B cell (primary cell): ENCODE measurements at regions not wholly inside any gene's neighbourhood (a gene's known extent, or its start where the extent isn't known, plus 50 kb on each side); places are given as distances from the start of the nearest gene placed in this dataset.

Experiments
- ATAC-seq: fragments of 200-7000 bp; cut with Tn5 transposase; one replicate; pipeline ENCODE4 v1.10.0; 2021; ENCODE audit warnings: low read depth, mild to moderate bottlenecking, moderate number of reproducible peaks, moderate library complexity
- CTCF ChIA-PET: fragments of 350-600 bp; sonication (Branson Sonifier 250); formaldehyde crosslinking; loops from one replicate; lab custom pipeline; 2021; ENCODE audit warnings: antibody characterized with exemption, inconsistent platforms; lab: Charles Lee
- POLR2A ChIA-PET: fragments of 350-600 bp; sonication (Branson Sonifier 250); formaldehyde crosslinking; loops from one replicate; lab custom pipeline; 2021; ENCODE audit warnings: antibody characterized with exemption; lab: Charles Lee
- DNase-seq: peaks from one replicate; pipeline ENCODE4 v3.0.0; 2013
- H2AFZ ChIP-seq: 2 replicates; pipeline ENCODE4 v1.6.1; 2012; ENCODE audit warnings: mild to moderate bottlenecking, low read depth, low read length; ENCODE audit not compliant: insufficient read depth, poor library complexity, severe bottlenecking
- H3K27ac ChIP-seq, 2 donors: 1 replicate in 1 of 2; 2 replicates in 1 of 2; pipeline ENCODE4 v1.5.1; 2012 to 2013; ENCODE audit warnings: low read length in 2 of 2, mild to moderate bottlenecking in 2 of 2, moderate library complexity in 1 of 2
- H3K27me3 ChIP-seq, 4 experiments: fragments of 200-600 bp in 1 of 4; sonication (generic) in 1 of 4; replicated peaks in 1 of 4; 1 replicate in 2 of 4; 2 replicates in 2 of 4; pipeline versions ENCODE4 v1.6.1 to v1.7.0; 2013 to 2016; ENCODE audit warnings: low read length in 3 of 4, mild to moderate bottlenecking in 2 of 4, mixed read lengths in 1 of 4, moderate library complexity in 1 of 4; ENCODE audit not compliant: insufficient read depth in 4 of 4, control insufficient read depth in 3 of 4; ENCODE audit errors: control extremely low read depth in 1 of 4
- H3K36me3 ChIP-seq, 2 experiments: replicated peaks in 1 of 2; 1 replicate in 1 of 2; 2 replicates in 1 of 2; pipeline versions ENCODE4 v1.6.1 to v1.7.1; 2013; ENCODE audit warnings: low read length in 1 of 2; ENCODE audit not compliant: insufficient read depth in 2 of 2, control insufficient read depth in 1 of 2; ENCODE audit errors: control extremely low read depth in 1 of 2, extremely low read depth in 1 of 2
- H3K4me1 ChIP-seq, 2 donors: fragments of 200-600 bp in 1 of 2; sonication (generic) in 1 of 2; 1 replicate in 1 of 2; 2 replicates in 1 of 2; pipeline versions ENCODE4 v1.5.1 to v1.6.1; 2013 to 2017; ENCODE audit warnings: low read length in 2 of 2; ENCODE audit not compliant: control insufficient read depth in 2 of 2, insufficient read depth in 2 of 2
- H3K4me2 ChIP-seq: replicated peaks from 2 replicates; pipeline ENCODE3; 2012; ENCODE audit warnings: mild to moderate bottlenecking, low read depth, low read length; ENCODE audit not compliant: poor library complexity, severe bottlenecking
- H3K4me3 ChIP-seq, 5 experiments: fragments of 200-600 bp in 1 of 5; sonication (generic) in 1 of 5; 1 replicate in 3 of 5; 2 replicates in 2 of 5; pipeline versions ENCODE4 v1.5.1 to v1.7.0; 2011 to 2016; ENCODE audit warnings: low read length in 4 of 5, mild to moderate bottlenecking in 4 of 5, low read depth in 2 of 5, control low read depth in 1 of 5, moderate library complexity in 1 of 5; ENCODE audit not compliant: insufficient read depth in 1 of 5; ENCODE audit errors: control extremely low read depth in 1 of 5, extremely low read depth in 1 of 5
- H3K79me2 ChIP-seq: fragments of 200-600 bp; sonication (generic); one replicate; pipeline ENCODE4 v1.6.0; 2016; ENCODE audit warnings: low read length; ENCODE audit not compliant: control insufficient read depth, insufficient read depth
- H3K9ac ChIP-seq: fragments of 200-600 bp; sonication (generic); 2 replicates; pipeline ENCODE4 v1.6.1; 2017; ENCODE audit warnings: mild to moderate bottlenecking, low read length, moderate library complexity
- H3K9me3 ChIP-seq, 3 donors: one replicate each; pipeline versions ENCODE4 v1.6.1 to v1.7.1; 2013; ENCODE audit warnings: low read length in 2 of 3; ENCODE audit not compliant: control insufficient read depth in 2 of 3, insufficient read depth in 1 of 3; ENCODE audit errors: control extremely low read depth in 1 of 3
- H4K20me1 ChIP-seq: 2 replicates; pipeline ENCODE4 v1.6.0; 2012; ENCODE audit warnings: mild to moderate bottlenecking, low read length; ENCODE audit not compliant: insufficient read depth, control insufficient read depth, poor library complexity, severe bottlenecking
- H3K27ac Mint-ChIP-seq: one replicate; pipeline ENCODE4 v1.8.0; 2021; ENCODE audit warnings: mixed read lengths
- H3K27me3 Mint-ChIP-seq: one replicate; pipeline ENCODE4 v1.8.0; 2021; ENCODE audit warnings: mixed read lengths
- H3K4me1 Mint-ChIP-seq: one replicate; pipeline ENCODE4 v1.8.0; 2021; ENCODE audit warnings: mixed read lengths
- H3K4me3 Mint-ChIP-seq: one replicate; pipeline ENCODE4 v1.8.0; 2021; ENCODE audit warnings: mixed read lengths
- H3K9me3 Mint-ChIP-seq: one replicate; pipeline ENCODE4 v1.8.0; 2022; ENCODE audit warnings: mixed read lengths; ENCODE audit not compliant: insufficient read depth
- CTCF ChIP-seq: fragments of 200-600 bp; IDR thresholded peaks from one replicate; pipeline ENCODE4 v1.8.0; 2022; ENCODE audit warnings: antibody characterized with exemption, mild to moderate bottlenecking
- EZH2 ChIP-seq: IDR thresholded peaks from 2 replicates; pipeline ENCODE4 v1.6.1; 2012; ENCODE audit warnings: borderline replicate concordance, low read depth, mild to moderate bottlenecking, moderate library complexity, low read length; ENCODE audit not compliant: insufficient read depth, poor library complexity, severe bottlenecking
- WGBS: methylation state at CpG from one replicate; pipeline ENCODE4 v1.1.5; 2013; ENCODE audit warnings: missing lambda C conversion rate; ENCODE audit not compliant: insufficient coverage; 5-methylcytosine and 5-hydroxymethylcytosine counted together
- intact Hi-C: fragments of 100-400 bp; cut with micrococcal nuclease; formaldehyde crosslinking; loops from one replicate; pipeline ENCODE4 v1.10.0; 2022

- intact Hi-C loops, result loop anchor here (5.0 to 10.0 kb wide), 2 partner anchors 111 to 186 kb away; partner anchors contain the start of gene NRIP1
- H3K4me1 Mint-ChIP-seq, result peaks cover 72% of the 10 kb centered on the region
- peak; percentile 31 for ATAC-seq
- Histone ChIP-seq H3K4me1 (peaks cover 38 to 55% of the 10 kb centered on the region in 2 donors), H3K4me2 (peak overlapping the region; percentile 2), H3K27ac (no peak overlapping the region), H3K27me3 (no peaks in the 10 kb centered on the region), H3K4me3 (no peak overlapping the region), H3K36me3 (no peaks in the 10 kb centered on the region), H2AFZ (no peak overlapping the region), H3K9ac (no peak overlapping the region), H4K20me1 (no peaks in the 10 kb centered on the region), H3K9me3 (no peaks in the 10 kb centered on the region), H3K79me2 (no peaks in the 10 kb centered on the region)
- H3K27ac Mint-ChIP-seq, result peak overlapping the region; percentile 66
- DNase-seq, result peak; percentile 25
- H3K27me3 Mint-ChIP-seq, result no peaks in the 10 kb centered on the region
- ChIA-PET CTCF (interaction anchor here (3.1 kb wide), 1 partner anchor 12 kb away, joined by 9 read pairs; no protein-coding TSS in a partner anchor), POLR2A (no interaction called here)
- no peak for TF ChIP-seq EZH2
- no peak for TF ChIP-seq CTCF
- H3K9me3 Mint-ChIP-seq, result no peaks in the 10 kb centered on the region
- WGBS, result 69% methylated on average over 3 of the region's 8 CpGs
- peak overlapping the region; percentile 3 for H3K4me3 Mint-ChIP-seq
Observed at GRCh38 chr21:14875704-14876523, 188.9 kb downstream of the NRIP1 start.

- DNase-seq, result no peak
- no peak for ATAC-seq
- no peak overlapping the region for H3K4me3 Mint-ChIP-seq
- Histone ChIP-seq H2AFZ (no peak overlapping the region), H3K4me1 (peaks cover 38 to 54% of the 10 kb centered on the region in 2 donors), H3K36me3 (no peaks in the 10 kb centered on the region), H3K27me3 (no peaks in the 10 kb centered on the region), H4K20me1 (no peaks in the 10 kb centered on the region), H3K27ac (no peak overlapping the region), H3K4me3 (no peak overlapping the region), H3K9ac (no peak overlapping the region), H3K79me2 (no peaks in the 10 kb centered on the region), H3K9me3 (no peaks in the 10 kb centered on the region), H3K4me2 (no peak overlapping the region)
- no peak overlapping the region for H3K27ac Mint-ChIP-seq
- CTCF ChIA-PET, result no interaction called here
- H3K27me3 Mint-ChIP-seq, result no peaks in the 10 kb centered on the region
- POLR2A ChIA-PET, result no interaction called here
- WGBS, result no CpG with 5 or more reads among the region's 1 CpG
- no peaks in the 10 kb centered on the region for H3K9me3 Mint-ChIP-seq
- intact Hi-C loops, result loop anchor here (5.0 to 10.0 kb wide), 2 partner anchors 110 to 187 kb away; partner anchors contain the start of gene NRIP1
- peaks cover 72% of the 10 kb centered on the region for H3K4me1 Mint-ChIP-seq
- TF ChIP-seq EZH2 (no peak), CTCF (no peak)
Observed at GRCh38 chr21:14875186-14875585, 189.6 kb downstream of the NRIP1 start.
